Uterus (tissue), 2 donors: ENCODE measurements at regions not wholly inside any gene's neighbourhood (a gene's known extent, or its start where the extent isn't known, plus 50 kb on each side); places are given as distances from the start of the nearest gene placed in this dataset.

Experiments
- CTCF ChIP-seq, 4 experiments: fragments of 200-600 bp in 2 of 4; fragments of 450-650 bp in 2 of 4; sonication (generic) in 2 of 4; IDR thresholded peaks; one replicate each; pipeline ENCODE4 v1.5.1; 2016 to 2019; ENCODE audit warnings: antibody characterized with exemption in 4 of 4, mild to moderate bottlenecking in 2 of 4, moderate library complexity in 1 of 4
- POLR2A ChIP-seq, 2 donors: fragments of 450-650 bp; IDR thresholded peaks; one replicate each; pipeline ENCODE4 v1.6.1; 2016; ENCODE audit warnings: antibody characterized with exemption in 2 of 2, mild to moderate bottlenecking in 1 of 2, moderate library complexity in 1 of 2

- TF ChIP-seq CTCF (IDR thresholded peaks at IDR 0.05), result no peak
- TF ChIP-seq POLR2A (IDR thresholded peaks at IDR 0.05), result no peak
These were observed 116.7 kb upstream of the NRSN1 start for GRCh38 chr6:24009319-24009718.
